A549 (cell line): ENCODE measurements at regions not wholly inside any gene's neighbourhood (a gene's known extent, or its start where the extent isn't known, plus 50 kb on each side); places are given as distances from the start of the nearest gene placed in this dataset.

ENCODE experiments used
- BHLHE40 ChIP-seq: IDR thresholded peaks from 2 replicates; pipeline ENCODE4 v1.6.1; 2012; ENCODE audit warnings: low read depth, low read length, inconsistent platforms
- CBX2 ChIP-seq: fragments of 200-600 bp; sonication (generic); IDR thresholded peaks from 2 replicates; pipeline ENCODE4 v1.6.1; 2016; ENCODE audit warnings: low read depth, mild to moderate bottlenecking, borderline replicate concordance
- CEBPB ChIP-seq, 2 experiments: fragments of >200 bp in 1 of 2; sonication (Bioruptor Twin) in 1 of 2; formaldehyde crosslinking in 1 of 2; IDR thresholded peaks; 2 replicates each; pipeline ENCODE4 v1.6.1; 2012 to 2016
- KDM5A ChIP-seq: fragments of 200-600 bp; sonication (generic); IDR thresholded peaks from 2 replicates; pipeline ENCODE4 v1.6.1; 2016; ENCODE audit warnings: antibody characterized with exemption, mild to moderate bottlenecking
- POLR2A ChIP-seq: IDR thresholded peaks from 2 replicates; pipeline ENCODE4 v1.6.1; 2012; ENCODE audit warnings: mild to moderate bottlenecking, low read length
- RAD21 ChIP-seq, 2 experiments: fragments of >200 bp in 1 of 2; sonication (Bioruptor Twin) in 1 of 2; formaldehyde crosslinking in 1 of 2; IDR thresholded peaks in 1 of 2; conservative IDR thresholded peaks in 1 of 2; 2 replicates in 1 of 2; 3 replicates in 1 of 2; pipeline ENCODE4 v1.6.1; 2012 to 2018; ENCODE audit warnings: inconsistent platforms in 1 of 2
- RCOR1 ChIP-seq: fragments of 150-350 bp; IDR thresholded peaks from 2 replicates; pipeline ENCODE4 v1.6.1; 2014; ENCODE audit warnings: antibody characterized with exemption, low read length, low read depth
- ZFP36 ChIP-seq: fragments of 450-650 bp; IDR thresholded peaks from 2 replicates; pipeline ENCODE4 v1.6.1; 2014; ENCODE audit warnings: borderline replicate concordance; ENCODE audit not compliant: partially characterized antibody
- ZNF302 ChIP-seq: fragments of 250-450 bp; sonication (Bioruptor Pico); IDR thresholded peaks from 2 replicates; pipeline ENCODE4 v1.9.0; 2021; ENCODE audit warnings: inconsistent platforms, mild to moderate bottlenecking, moderate library complexity
- TF ChIP-seq, protein P1 (sequence below): fragments of >200 bp; sonication (Bioruptor Twin); formaldehyde crosslinking; IDR thresholded peaks from 3 replicates; pipeline ENCODE4 v1.5.1; 2016

GRCh38 chr5:107216587-107216986 lies 454.1 kb downstream of the EFNA5 start:
- no peak for TF ChIP-seq RAD21 (conservative IDR thresholded peaks at IDR 0.05 in 1 of 2, IDR thresholded peaks at IDR 0.05 in 1 of 2)
- no peak for TF ChIP-seq POLR2A
- no peak for TF ChIP-seq RCOR1
- TF ChIP-seq, protein P1, sequence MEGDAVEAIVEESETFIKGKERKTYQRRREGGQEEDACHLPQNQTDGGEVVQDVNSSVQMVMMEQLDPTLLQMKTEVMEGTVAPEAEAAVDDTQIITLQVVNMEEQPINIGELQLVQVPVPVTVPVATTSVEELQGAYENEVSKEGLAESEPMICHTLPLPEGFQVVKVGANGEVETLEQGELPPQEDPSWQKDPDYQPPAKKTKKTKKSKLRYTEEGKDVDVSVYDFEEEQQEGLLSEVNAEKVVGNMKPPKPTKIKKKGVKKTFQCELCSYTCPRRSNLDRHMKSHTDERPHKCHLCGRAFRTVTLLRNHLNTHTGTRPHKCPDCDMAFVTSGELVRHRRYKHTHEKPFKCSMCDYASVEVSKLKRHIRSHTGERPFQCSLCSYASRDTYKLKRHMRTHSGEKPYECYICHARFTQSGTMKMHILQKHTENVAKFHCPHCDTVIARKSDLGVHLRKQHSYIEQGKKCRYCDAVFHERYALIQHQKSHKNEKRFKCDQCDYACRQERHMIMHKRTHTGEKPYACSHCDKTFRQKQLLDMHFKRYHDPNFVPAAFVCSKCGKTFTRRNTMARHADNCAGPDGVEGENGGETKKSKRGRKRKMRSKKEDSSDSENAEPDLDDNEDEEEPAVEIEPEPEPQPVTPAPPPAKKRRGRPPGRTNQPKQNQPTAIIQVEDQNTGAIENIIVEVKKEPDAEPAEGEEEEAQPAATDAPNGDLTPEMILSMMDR = no peak
- no peak for TF ChIP-seq CBX2
- no peak for TF ChIP-seq ZNF302
- TF ChIP-seq ZFP36 = no peak
- TF ChIP-seq CEBPB (IDR thresholded peaks at IDR 0.05) = no peak
- TF ChIP-seq KDM5A = no peak
- no peak for TF ChIP-seq BHLHE40
